GM12891 (cell line): ENCODE measurements at regions not wholly inside any gene's neighbourhood (a gene's known extent, or its start where the extent isn't known, plus 50 kb on each side); places are given as distances from the start of the nearest gene placed in this dataset.

Experiments used
- DNase-seq: peaks from one replicate; pipeline ENCODE4 v3.0.0; 2011; ENCODE audit warnings: low spot score; ENCODE audit not compliant: insufficient read length
- FAIRE-seq: peaks from 2 replicates; lab custom pipeline; 2011; peaks lifted over from hg19 to GRCh38; lab: Jason Lieb, UNC
- PAX5 ChIP-seq: IDR thresholded peaks from 2 replicates; pipeline ENCODE4 v1.6.1; 2011; ENCODE audit warnings: low read length, moderate library complexity, mild to moderate bottlenecking; ENCODE audit not compliant: insufficient read depth, severe bottlenecking
- POLR2A ChIP-seq: IDR thresholded peaks from 2 replicates; pipeline ENCODE4 v1.6.1; 2011; ENCODE audit warnings: low read depth, low read length, control low read depth
- POLR2AphosphoS5 ChIP-seq: IDR thresholded peaks from 2 replicates; pipeline ENCODE4 v1.6.1; 2011; ENCODE audit warnings: low read depth, low read length, control low read depth
- POU2F2 ChIP-seq: IDR thresholded peaks from 2 replicates; pipeline ENCODE4 v1.6.1; 2011; ENCODE audit warnings: low read depth, mild to moderate bottlenecking, control low read depth, low read length, moderate library complexity
- SPI1 ChIP-seq: IDR thresholded peaks from 2 replicates; pipeline ENCODE4 v1.6.1; 2011; ENCODE audit warnings: low read depth, low read length, control low read depth
- TAF1 ChIP-seq: IDR thresholded peaks from 2 replicates; pipeline ENCODE4 v1.6.1; 2011; ENCODE audit warnings: low read depth, low read length, control low read depth

DNA sequence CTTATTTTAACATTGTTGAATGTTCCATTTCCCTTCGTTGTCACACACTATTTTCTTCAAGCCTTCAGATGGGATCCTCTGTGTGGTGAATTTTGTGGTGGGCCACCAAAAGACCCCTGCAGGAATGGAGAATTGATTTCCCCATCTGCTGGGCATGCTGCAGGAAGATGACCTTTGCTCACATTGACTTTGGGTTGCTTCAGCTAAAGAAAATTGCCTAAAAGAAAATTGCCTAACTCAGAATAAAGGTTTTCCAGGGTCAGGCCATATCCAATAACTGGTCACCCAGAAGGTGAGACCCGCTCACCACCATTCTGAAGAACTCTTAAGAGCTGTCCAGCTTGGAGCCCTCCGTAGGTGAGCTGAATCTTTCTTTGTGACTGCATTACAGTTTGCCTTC is 192.5 kb downstream of the CDH7 start:
- TF ChIP-seq TAF1 (no peak), POLR2AphosphoS5 (no peak), POU2F2 (no peak), PAX5 (no peak), SPI1 (no peak), POLR2A (no peak)
- DNase-seq (no peak), FAIRE-seq (no peak)

DNA sequence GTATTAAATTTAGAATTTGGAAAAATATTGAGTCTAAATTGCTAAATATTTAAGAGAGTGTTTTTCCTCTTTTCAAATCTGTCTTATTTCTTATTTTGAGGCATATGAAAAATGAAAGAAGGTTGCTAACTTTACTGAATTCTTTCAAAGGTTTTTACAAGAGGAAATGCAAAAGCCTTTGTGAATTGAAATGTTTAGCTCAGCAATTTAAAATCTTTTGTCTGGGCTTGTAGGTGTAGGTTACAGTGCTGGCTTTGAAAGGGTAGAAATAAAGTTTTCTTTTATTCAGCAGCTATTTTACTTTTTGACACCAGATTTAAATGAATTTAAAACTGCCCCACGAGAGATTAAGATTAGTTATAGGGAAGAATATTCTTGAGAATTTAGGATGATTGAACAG is 192.0 kb downstream of the CDH7 start:
- FAIRE-seq: no peak
- TF ChIP-seq PAX5 (no peak), POLR2A (no peak), POLR2AphosphoS5 (no peak), TAF1 (no peak), SPI1 (no peak), POU2F2 (no peak)
- DNase-seq: no peak

DNA sequence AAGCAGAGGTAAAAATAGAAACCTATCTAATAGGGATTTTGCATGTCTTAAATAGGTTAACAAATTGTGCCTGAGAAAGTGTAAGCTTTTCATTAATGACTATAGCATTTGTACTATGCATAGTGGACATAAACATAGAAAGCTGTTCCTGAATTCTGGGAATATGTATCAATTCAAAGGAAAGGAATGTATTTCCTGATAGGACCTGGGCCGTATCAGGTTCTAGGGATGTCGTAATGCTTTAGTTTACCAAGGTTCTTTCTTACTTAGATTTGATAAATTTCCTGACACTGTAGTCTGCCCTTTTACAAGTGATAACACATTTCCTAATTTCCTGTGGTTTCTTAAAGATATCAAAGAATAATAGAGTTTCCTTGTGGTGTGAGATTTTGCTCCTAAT is 191.3 kb downstream of the CDH7 start:
- FAIRE-seq (no peak), DNase-seq (no peak)
- no peak for TF ChIP-seq PAX5
- TF ChIP-seq POU2F2: no peak
- TF ChIP-seq POLR2A: no peak
- no peak for TF ChIP-seq SPI1
- TF ChIP-seq TAF1: no peak
- no peak for TF ChIP-seq POLR2AphosphoS5

DNA sequence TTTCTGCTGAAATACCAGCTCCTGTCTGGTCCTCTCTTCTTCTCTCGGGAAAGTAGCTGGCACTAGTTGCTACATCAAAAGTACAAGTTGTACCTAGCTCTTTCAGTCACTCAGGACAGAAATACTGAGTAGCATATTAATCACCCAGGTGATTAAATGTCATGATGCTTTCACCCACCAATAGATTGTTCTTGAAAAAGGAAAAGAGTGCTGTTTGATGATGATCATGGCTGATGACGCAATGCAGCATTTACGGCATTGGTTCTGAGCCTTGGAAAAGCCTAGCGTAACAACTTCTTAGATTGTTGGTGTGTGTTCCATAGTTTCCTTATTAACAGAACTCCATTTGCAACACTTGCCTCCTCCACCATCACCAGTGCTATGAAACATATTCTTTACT is 190.7 kb downstream of the CDH7 start:
- FAIRE-seq: no peak
- DNase-seq: no peak
- TF ChIP-seq POLR2AphosphoS5 (no peak), TAF1 (no peak), SPI1 (no peak), POLR2A (no peak), POU2F2 (no peak), PAX5 (no peak)
